ENCODE measurements at regions not wholly inside any gene's neighbourhood (a gene's known extent, or its start where the extent isn't known, plus 50 kb on each side); places are given as distances from the start of the nearest gene placed in this dataset.

GRCh38 chr2:173750831-173751230 is 214.3 kb downstream of the SP3 start:
- TF ChIP-seq CTCF (IDR thresholded peaks at IDR 0.05) (no peak), POLR2A (IDR thresholded peaks at IDR 0.05) (no peak), POLR2AphosphoS5 (IDR thresholded peaks at IDR 0.05) (no peak)

Measured in prostate gland (tissue), 2 donors.